Thymus (tissue), 11 donors: ENCODE measurements at regions not wholly inside any gene's neighbourhood (a gene's known extent, or its start where the extent isn't known, plus 50 kb on each side); places are given as distances from the start of the nearest gene placed in this dataset.

Experiments used
- DNase-seq, 9 donors: peaks; one replicate each; pipeline ENCODE4 v3.0.0-alpha.2; 2013; ENCODE audit warnings: low spot score in 9 of 9, low read depth in 6 of 9, missing footprints in 1 of 9
- H3K27ac ChIP-seq, 2 donors: one replicate each; pipeline ENCODE4 v1.5.1; 2013; ENCODE audit warnings: control low read depth in 1 of 2, low read depth in 1 of 2, low read length in 1 of 2, mild to moderate bottlenecking in 1 of 2, moderate library complexity in 1 of 2
- H3K27me3 ChIP-seq, 2 donors: one replicate each; pipeline ENCODE4 v1.5.1; 2013; ENCODE audit warnings: low read length in 1 of 2; ENCODE audit not compliant: control insufficient read depth in 2 of 2, insufficient read depth in 1 of 2
- H3K36me3 ChIP-seq, 2 donors: one replicate each; pipeline ENCODE4 v1.5.1; 2013; ENCODE audit warnings: low read length in 1 of 2, mild to moderate bottlenecking in 1 of 2, moderate library complexity in 1 of 2; ENCODE audit not compliant: control insufficient read depth in 2 of 2, insufficient read depth in 2 of 2
- H3K4me1 ChIP-seq, 2 donors: one replicate each; pipeline ENCODE4 v1.5.1; 2013; ENCODE audit warnings: low read length in 2 of 2; ENCODE audit not compliant: control insufficient read depth in 2 of 2, insufficient read depth in 2 of 2
- H3K4me3 ChIP-seq, 2 donors: one replicate each; pipeline ENCODE4 v1.5.1; 2013; ENCODE audit warnings: low read length in 2 of 2, control low read depth in 1 of 2, mild to moderate bottlenecking in 1 of 2
- H3K9me3 ChIP-seq, 2 donors: one replicate each; pipeline ENCODE4 v1.5.1; 2013; ENCODE audit warnings: low read length in 1 of 2, mild to moderate bottlenecking in 1 of 2; ENCODE audit not compliant: control insufficient read depth in 2 of 2, insufficient read depth in 1 of 2
- WGBS: extraction: QIAGEN DNeasy Blood & Tissue Kit; methylation state at CpG from one replicate; pipeline ENCODE4 v1.1.7; 2013; 5-methylcytosine and 5-hydroxymethylcytosine counted together
- donor health status: healthy.

GRCh38 chr1:232531291-232531690, 98.6 kb downstream of the SIPA1L2 start:
- H3K4me3 ChIP-seq = no peak overlapping the region
- no peaks in the 10 kb centered on the region for H3K27me3 ChIP-seq
- no peaks in the 10 kb centered on the region for H3K36me3 ChIP-seq
- H3K4me1 ChIP-seq = peaks cover 0 to 3% of the 10 kb centered on the region in 2 donors
- 96% methylated on average over 3 of the region's 3 CpGs for WGBS
- no peaks in the 10 kb centered on the region for H3K9me3 ChIP-seq
- no peak overlapping the region for H3K27ac ChIP-seq
- DNase-seq = no peak

- H3K27ac ChIP-seq = no peak overlapping the region
- 96% methylated on average over 2 of the region's 2 CpGs for WGBS
- H3K4me1 ChIP-seq = peaks cover 0 to 3% of the 10 kb centered on the region in 2 donors
- no peak for DNase-seq
- no peaks in the 10 kb centered on the region for H3K27me3 ChIP-seq
- H3K4me3 ChIP-seq = no peak overlapping the region
- H3K9me3 ChIP-seq = no peaks in the 10 kb centered on the region
- no peaks in the 10 kb centered on the region for H3K36me3 ChIP-seq
Measured at GRCh38 chr1:232529747-232530146, 100.2 kb downstream of the SIPA1L2 start.

GRCh38 chr1:232528472-232529089, 101.4 kb downstream of the SIPA1L2 start:
- peaks cover 0 to 3% of the 10 kb centered on the region in 2 donors for H3K4me1 ChIP-seq
- H3K9me3 ChIP-seq = no peaks in the 10 kb centered on the region
- peak in 5 of 9 donors; percentile 2 to 56 (median 4) for DNase-seq
- H3K27me3 ChIP-seq = no peaks in the 10 kb centered on the region
- 84% methylated on average over 2 of the region's 2 CpGs for WGBS
- no peak overlapping the region for H3K4me3 ChIP-seq
- no peak overlapping the region for H3K27ac ChIP-seq
- no peaks in the 10 kb centered on the region for H3K36me3 ChIP-seq

GRCh38 chr1:232524056-232524455, 105.9 kb downstream of the SIPA1L2 start:
- WGBS = 87% methylated on average over 2 of the region's 2 CpGs

GRCh38 chr1:232522189-232522588, 107.7 kb downstream of the SIPA1L2 start:
- 96% methylated on average over 1 of the region's 1 CpG for WGBS
- no peaks in the 10 kb centered on the region for H3K36me3 ChIP-seq
- no peaks in the 10 kb centered on the region for H3K4me1 ChIP-seq
- no peak overlapping the region for H3K4me3 ChIP-seq
- no peaks in the 10 kb centered on the region for H3K9me3 ChIP-seq
- no peak overlapping the region for H3K27ac ChIP-seq
- no peaks in the 10 kb centered on the region for H3K27me3 ChIP-seq
- DNase-seq = no peak

More at GRCh38 chr1:232524056-232524455, 105.9 kb downstream of the SIPA1L2 start:
- Histone ChIP-seq H3K4me1 (peaks cover 0 to 3% of the 10 kb centered on the region in 2 donors), H3K4me3 (no peak overlapping the region), H3K9me3 (no peaks in the 10 kb centered on the region), H3K27ac (no peak overlapping the region), H3K36me3 (no peaks in the 10 kb centered on the region), H3K27me3 (no peaks in the 10 kb centered on the region)
- DNase-seq = no peak

- 92% methylated on average over 1 of the region's 1 CpG for WGBS
Measured at GRCh38 chr1:232521660-232522059, 108.3 kb downstream of the SIPA1L2 start.

GRCh38 chr1:232519186-232519585, 110.7 kb downstream of the SIPA1L2 start:
- no peaks in the 10 kb centered on the region for H3K36me3 ChIP-seq
- no peak overlapping the region for H3K27ac ChIP-seq
- 96% methylated on average over 11 of the region's 11 CpGs for WGBS
- H3K4me1 ChIP-seq = no peaks in the 10 kb centered on the region
- no peaks in the 10 kb centered on the region for H3K27me3 ChIP-seq
- H3K4me3 ChIP-seq = no peak overlapping the region
- DNase-seq = no peak
- H3K9me3 ChIP-seq = no peaks in the 10 kb centered on the region

More at GRCh38 chr1:232521660-232522059, 108.3 kb downstream of the SIPA1L2 start:
- Histone ChIP-seq H3K36me3 (no peaks in the 10 kb centered on the region), H3K27me3 (no peaks in the 10 kb centered on the region), H3K9me3 (no peaks in the 10 kb centered on the region), H3K4me3 (no peak overlapping the region), H3K27ac (no peak overlapping the region), H3K4me1 (no peaks in the 10 kb centered on the region)
- DNase-seq = no peak

- Histone ChIP-seq H3K36me3 (no peaks in the 10 kb centered on the region), H3K4me3 (no peak overlapping the region), H3K9me3 (no peaks in the 10 kb centered on the region), H3K4me1 (no peaks in the 10 kb centered on the region), H3K27me3 (no peaks in the 10 kb centered on the region), H3K27ac (no peak overlapping the region)
- 95% methylated on average over 5 of the region's 5 CpGs for WGBS
- no peak for DNase-seq
Measured at GRCh38 chr1:232518349-232518748, 111.6 kb downstream of the SIPA1L2 start.

GRCh38 chr1:232517204-232517603, 112.7 kb downstream of the SIPA1L2 start:
- no peak for DNase-seq
- no peaks in the 10 kb centered on the region for H3K36me3 ChIP-seq
- WGBS = 97% methylated on average over 4 of the region's 4 CpGs
- no peaks in the 10 kb centered on the region for H3K9me3 ChIP-seq
- H3K27me3 ChIP-seq = no peaks in the 10 kb centered on the region
- no peak overlapping the region for H3K27ac ChIP-seq
- no peaks in the 10 kb centered on the region for H3K4me1 ChIP-seq
- H3K4me3 ChIP-seq = no peak overlapping the region
